Immature natural killer cell (primary cell): ENCODE measurements at regions not wholly inside any gene's neighbourhood (a gene's known extent, or its start where the extent isn't known, plus 50 kb on each side); places are given as distances from the start of the nearest gene placed in this dataset.

ENCODE experiments used
- DNase-seq, 3 donors: peaks; one replicate each; pipeline ENCODE4 v3.0.0; 2022; ENCODE audit warnings: mixed read lengths in 1 of 3
- H3K27ac Mint-ChIP-seq, 6 donors: one replicate each; pipeline ENCODE4 v1.8.0; 2020; ENCODE audit warnings: mixed read lengths in 6 of 6, mild to moderate bottlenecking in 5 of 6, inconsistent platforms in 4 of 6, moderate library complexity in 3 of 6
- H3K27me3 Mint-ChIP-seq, 3 donors: one replicate each; pipeline ENCODE4 v1.8.0; 2020 to 2021; ENCODE audit warnings: low read depth in 3 of 3, mild to moderate bottlenecking in 3 of 3, mixed read lengths in 3 of 3, moderate library complexity in 3 of 3, inconsistent platforms in 1 of 3
- H3K36me3 Mint-ChIP-seq, 3 donors: one replicate each; pipeline ENCODE4 v1.8.0; 2020; ENCODE audit warnings: mixed read lengths in 3 of 3, inconsistent platforms in 2 of 3, mild to moderate bottlenecking in 2 of 3
- H3K4me1 Mint-ChIP-seq, 2 donors: one replicate each; pipeline ENCODE4 v1.8.0; 2020; ENCODE audit warnings: inconsistent platforms in 2 of 2, mild to moderate bottlenecking in 2 of 2, mixed read lengths in 2 of 2, moderate library complexity in 1 of 2
- H3K4me3 Mint-ChIP-seq, 5 donors: one replicate each; pipeline ENCODE4 v1.8.0; 2020; ENCODE audit warnings: mild to moderate bottlenecking in 5 of 5, mixed read lengths in 5 of 5, inconsistent platforms in 3 of 5, moderate library complexity in 3 of 5
- H3K9me3 Mint-ChIP-seq, 6 donors: one replicate each; pipeline ENCODE4 v1.8.0; 2020; ENCODE audit warnings: mild to moderate bottlenecking in 6 of 6, mixed read lengths in 6 of 6, inconsistent platforms in 4 of 6, moderate library complexity in 3 of 6

DNA sequence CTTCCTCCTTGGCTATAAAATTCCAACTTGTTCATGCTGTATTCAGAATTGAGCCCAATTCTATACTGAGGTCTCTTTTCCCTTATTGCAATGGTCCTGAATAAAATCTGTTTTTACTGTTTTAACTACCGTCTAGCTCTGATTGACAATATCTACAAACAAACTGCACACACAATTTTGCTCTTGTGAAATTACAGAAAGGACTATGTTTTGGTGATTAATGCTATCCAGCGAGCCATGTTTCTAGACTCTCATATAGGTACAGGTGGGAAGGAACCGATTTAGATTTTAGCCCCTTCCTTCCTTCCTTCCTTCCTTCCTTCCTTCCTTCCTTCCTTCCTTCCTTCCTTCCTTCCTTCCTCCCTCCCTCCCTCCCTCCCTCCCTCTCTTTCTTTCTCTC lies 254.4 kb downstream of the SLC4A3 start:
- H3K27me3 Mint-ChIP-seq, result peaks cover 0 to 3% (median 0%) of the 10 kb centered on the region in 3 donors
- H3K4me1 Mint-ChIP-seq, result no peaks in the 10 kb centered on the region
- no peak overlapping the region for H3K4me3 Mint-ChIP-seq
- no peak overlapping the region for H3K27ac Mint-ChIP-seq
- H3K9me3 Mint-ChIP-seq, result peaks cover 0 to 5% (median 0%) of the 10 kb centered on the region in 6 donors
- no peak for DNase-seq
- H3K36me3 Mint-ChIP-seq, result no peaks in the 10 kb centered on the region

DNA sequence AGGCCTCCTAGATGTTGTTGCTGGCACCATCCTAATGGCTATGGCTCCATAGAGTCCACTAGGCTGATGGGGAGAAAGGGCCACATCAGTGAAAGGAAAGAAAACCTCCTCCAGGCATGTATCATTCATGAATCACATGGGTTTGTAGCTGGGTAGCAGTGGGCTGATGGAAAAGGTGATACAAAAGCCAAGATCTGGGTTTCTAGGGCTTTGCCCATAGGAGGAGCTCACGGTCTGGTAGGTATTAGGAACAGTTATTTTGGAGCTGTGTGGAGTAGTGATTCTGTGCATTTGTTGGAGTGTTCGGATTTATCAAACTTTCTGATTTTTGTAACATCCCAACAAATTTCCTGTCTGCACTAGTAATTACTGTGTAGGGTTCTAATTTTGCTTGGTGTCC lies 259.2 kb downstream of the SLC4A3 start:
- Mint-ChIP-seq H3K36me3 (no peaks in the 10 kb centered on the region), H3K4me1 (no peaks in the 10 kb centered on the region), H3K27ac (no peak overlapping the region), H3K4me3 (no peak overlapping the region), H3K27me3 (peaks cover 0 to 3% (median 2%) of the 10 kb centered on the region in 3 donors), H3K9me3 (peaks cover 0 to 4% (median 0%) of the 10 kb centered on the region in 6 donors)
- DNase-seq, result no peak

DNA sequence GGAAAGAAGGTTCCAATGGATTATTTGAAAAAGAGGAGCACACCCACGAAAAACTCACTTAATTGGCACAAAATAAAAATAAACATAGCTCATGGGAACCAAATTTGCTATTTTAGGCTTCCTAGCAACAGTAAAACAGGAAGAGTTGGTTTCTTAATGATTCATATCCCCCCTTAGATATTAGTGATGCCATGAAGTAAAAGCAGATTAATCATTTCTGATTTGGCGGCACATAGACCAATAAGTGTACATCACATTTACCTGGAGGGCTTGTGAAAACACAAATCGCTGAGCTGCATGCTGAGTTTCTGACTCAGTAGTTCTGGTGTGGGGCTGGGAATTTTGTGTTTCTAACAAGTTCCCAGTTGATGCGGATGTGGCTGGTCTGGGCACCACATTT lies 260.4 kb downstream of the SLC4A3 start:
- H3K9me3 Mint-ChIP-seq, result peaks cover 0 to 4% (median 0%) of the 10 kb centered on the region in 6 donors
- no peak overlapping the region for H3K27ac Mint-ChIP-seq
- no peaks in the 10 kb centered on the region for H3K4me1 Mint-ChIP-seq
- no peaks in the 10 kb centered on the region for H3K36me3 Mint-ChIP-seq
- H3K4me3 Mint-ChIP-seq, result no peak overlapping the region
- peaks cover 1 to 6% (median 2%) of the 10 kb centered on the region in 3 donors for H3K27me3 Mint-ChIP-seq
- DNase-seq, result no peak

DNA sequence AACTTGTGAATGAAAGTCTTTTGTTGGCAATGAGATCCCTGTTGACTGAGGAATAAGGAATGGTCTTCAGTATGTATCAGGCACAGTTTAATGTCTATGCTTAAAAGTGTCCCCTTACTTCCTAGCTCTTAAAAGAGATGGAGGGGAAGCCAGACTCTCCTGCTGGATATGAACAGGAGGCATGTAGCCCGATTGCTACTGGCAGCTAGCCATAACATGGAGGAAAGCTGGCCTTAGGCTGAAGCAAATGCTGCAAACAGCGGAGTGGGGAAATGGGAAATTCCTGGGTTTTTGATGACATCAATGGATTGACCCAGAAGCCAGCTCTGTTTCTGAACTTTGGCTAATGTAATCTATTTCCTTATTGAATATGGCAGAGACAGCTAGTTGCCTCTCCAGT lies 266.1 kb downstream of the SLC4A3 start:
- DNase-seq, result no peak
- Mint-ChIP-seq H3K9me3 (peaks cover 0 to 2% (median 0%) of the 10 kb centered on the region in 6 donors), H3K4me1 (no peaks in the 10 kb centered on the region), H3K36me3 (no peaks in the 10 kb centered on the region), H3K27me3 (peaks cover 3 to 7% (median 6%) of the 10 kb centered on the region in 3 donors), H3K4me3 (no peak overlapping the region), H3K27ac (no peak overlapping the region)

DNA sequence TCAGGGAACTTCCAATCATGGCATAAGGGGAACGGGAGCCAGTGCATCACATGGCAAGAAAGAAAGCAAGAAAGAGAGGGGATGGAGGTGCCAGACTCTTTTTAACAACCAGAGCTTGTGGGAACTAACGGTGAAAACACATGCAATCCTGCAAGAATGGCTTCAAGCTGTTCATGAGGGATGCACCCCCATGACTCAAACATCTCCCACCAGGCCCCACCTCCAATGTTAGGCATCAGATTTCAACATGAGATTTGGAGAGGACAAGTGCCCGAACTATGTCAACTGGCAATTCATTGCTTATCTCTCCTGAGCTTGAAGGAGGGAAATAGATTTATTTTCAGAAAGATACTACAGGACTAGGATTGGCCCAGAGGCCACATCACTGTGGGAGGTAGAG lies 270.0 kb downstream of the SLC4A3 start:
- H3K27me3 Mint-ChIP-seq, result peaks cover 4 to 6% (median 4%) of the 10 kb centered on the region in 3 donors
- H3K4me1 Mint-ChIP-seq, result no peaks in the 10 kb centered on the region
- DNase-seq, result no peak
- no peak overlapping the region for H3K4me3 Mint-ChIP-seq
- no peaks in the 10 kb centered on the region for H3K9me3 Mint-ChIP-seq
- H3K36me3 Mint-ChIP-seq, result no peaks in the 10 kb centered on the region
- no peak overlapping the region for H3K27ac Mint-ChIP-seq

DNA sequence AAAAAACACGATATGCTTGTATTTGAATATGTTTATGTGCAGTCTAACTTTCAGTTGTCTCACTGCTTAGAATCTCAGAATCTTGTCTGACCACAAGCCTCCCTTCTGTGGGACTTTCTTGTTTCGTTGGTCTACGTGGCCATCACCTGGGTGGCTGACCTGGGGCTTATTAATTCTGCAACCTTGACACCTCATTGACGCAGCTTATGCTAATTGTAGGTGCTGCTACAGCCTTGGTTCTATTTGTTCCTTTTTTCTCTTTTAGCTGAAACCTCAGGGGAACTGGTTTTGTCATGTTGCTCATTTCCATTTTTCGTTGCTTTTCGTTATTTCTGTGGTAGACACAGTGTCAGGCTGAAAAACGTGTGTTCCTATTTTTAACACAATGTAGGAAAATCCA lies 273.7 kb downstream of the SLC4A3 start:
- Mint-ChIP-seq H3K27me3 (peaks cover 1 to 6% (median 2%) of the 10 kb centered on the region in 3 donors), H3K36me3 (no peaks in the 10 kb centered on the region), H3K4me3 (no peak overlapping the region), H3K27ac (no peak overlapping the region), H3K9me3 (no peaks in the 10 kb centered on the region), H3K4me1 (no peaks in the 10 kb centered on the region)
- DNase-seq, result no peak

DNA sequence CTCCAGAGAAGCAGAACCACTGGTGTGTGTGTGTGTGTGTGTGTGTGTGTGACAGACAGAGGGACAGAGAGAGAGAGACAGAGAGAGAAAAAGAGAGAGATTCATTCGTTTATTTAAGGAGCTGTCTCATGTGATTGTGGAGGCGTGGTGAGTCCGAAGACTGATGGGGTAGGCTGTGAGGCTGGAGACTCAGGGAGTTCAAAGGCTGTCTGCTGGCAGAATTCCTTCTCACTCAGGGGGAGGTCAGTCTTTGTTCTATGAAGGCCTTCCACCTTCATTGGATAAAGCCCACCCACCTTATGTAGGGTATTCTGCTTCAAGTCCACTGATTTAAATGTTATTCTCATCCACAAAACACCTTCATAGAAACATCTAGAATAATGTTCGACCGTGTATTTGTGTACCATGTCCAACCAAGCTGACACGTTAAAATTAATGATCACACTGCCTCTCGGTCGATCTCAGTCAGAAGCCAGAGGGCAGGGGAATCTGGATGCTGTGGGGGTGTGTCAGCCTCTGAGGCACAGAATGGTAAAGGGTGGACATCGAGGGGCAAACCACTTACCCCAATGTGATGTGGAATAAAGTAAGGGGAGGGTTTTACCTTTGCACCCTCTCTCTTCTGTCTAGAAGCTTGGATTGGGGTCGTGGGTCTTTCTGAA lies 275.6 kb downstream of the SLC4A3 start:
- no peaks in the 10 kb centered on the region for H3K36me3 Mint-ChIP-seq
- H3K27ac Mint-ChIP-seq, result no peak overlapping the region
- H3K9me3 Mint-ChIP-seq, result no peaks in the 10 kb centered on the region
- H3K4me3 Mint-ChIP-seq, result no peak overlapping the region
- H3K4me1 Mint-ChIP-seq, result no peaks in the 10 kb centered on the region
- peaks cover 2 to 4% (median 2%) of the 10 kb centered on the region in 3 donors for H3K27me3 Mint-ChIP-seq
- no peak for DNase-seq

DNA sequence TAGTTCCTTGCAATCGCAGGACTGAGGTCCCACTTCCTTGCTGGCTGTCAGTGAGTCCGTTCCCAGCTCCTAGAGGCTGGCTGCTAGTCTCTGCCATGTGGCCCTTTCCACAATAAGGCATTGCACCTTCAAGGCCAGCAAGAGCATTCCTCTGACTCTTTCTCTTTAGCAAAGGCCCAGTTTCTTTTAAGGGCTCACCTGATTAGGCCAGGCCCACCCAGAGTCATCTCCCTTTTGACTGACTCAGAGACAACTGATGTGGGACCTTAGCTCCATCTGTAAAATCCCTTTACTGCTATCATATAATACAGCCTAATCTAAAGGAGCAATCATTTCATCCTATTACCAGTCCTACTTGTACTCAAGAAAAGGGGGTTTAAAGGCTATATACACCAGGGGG lies 278.2 kb downstream of the SLC4A3 start:
- H3K27ac Mint-ChIP-seq, result no peak overlapping the region
- H3K36me3 Mint-ChIP-seq, result no peaks in the 10 kb centered on the region
- no peak overlapping the region for H3K4me3 Mint-ChIP-seq
- no peaks in the 10 kb centered on the region for H3K4me1 Mint-ChIP-seq
- peaks cover 2 to 6% (median 4%) of the 10 kb centered on the region in 3 donors for H3K27me3 Mint-ChIP-seq
- no peaks in the 10 kb centered on the region for H3K9me3 Mint-ChIP-seq
- DNase-seq, result no peak

DNA sequence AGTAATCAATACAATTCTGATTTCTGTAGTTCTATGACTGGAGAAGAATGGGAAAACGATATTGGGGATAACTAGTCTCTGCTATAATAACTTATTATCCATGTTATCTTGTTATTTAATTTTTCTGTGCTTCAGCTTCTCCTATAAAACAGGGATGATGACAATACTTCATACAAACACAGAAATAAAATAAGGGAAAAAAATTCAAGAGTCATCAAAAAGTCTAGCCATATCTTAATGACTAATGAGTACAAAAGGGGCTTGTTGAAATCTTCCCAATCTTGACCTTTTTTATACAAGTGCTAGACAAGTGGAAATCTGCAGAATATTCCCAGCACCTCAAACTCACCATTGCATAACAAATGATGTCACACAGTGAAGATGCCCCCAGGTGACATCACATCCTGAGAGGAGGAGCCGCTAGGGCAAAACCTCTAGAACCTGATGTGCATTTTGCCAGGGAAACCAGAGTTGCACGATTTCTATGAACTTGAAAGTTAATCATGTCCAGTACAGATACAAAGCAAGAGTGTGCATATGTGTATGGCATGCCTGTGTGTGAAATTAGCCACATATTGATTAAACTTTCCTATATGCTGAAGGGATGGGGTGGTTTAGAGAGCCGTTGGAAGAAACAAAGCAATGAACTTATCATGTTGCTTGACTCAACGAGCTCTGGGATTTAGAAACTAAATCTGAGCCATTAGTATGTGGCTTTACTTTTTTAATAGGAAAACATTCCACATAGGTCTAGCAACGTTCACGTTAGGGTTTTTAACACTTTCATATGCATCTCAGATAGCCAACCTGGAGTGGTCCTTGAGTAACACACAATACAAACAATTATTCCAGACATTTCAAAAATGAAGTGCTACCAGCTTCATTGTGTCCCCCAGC lies 278.9 kb downstream of the SLC4A3 start:
- no peaks in the 10 kb centered on the region for H3K4me1 Mint-ChIP-seq
- no peak overlapping the region for H3K4me3 Mint-ChIP-seq
- DNase-seq, result no peak
- H3K36me3 Mint-ChIP-seq, result no peaks in the 10 kb centered on the region
- no peaks in the 10 kb centered on the region for H3K9me3 Mint-ChIP-seq
- peaks cover 2 to 6% (median 4%) of the 10 kb centered on the region in 3 donors for H3K27me3 Mint-ChIP-seq
- H3K27ac Mint-ChIP-seq, result no peak overlapping the region

DNA sequence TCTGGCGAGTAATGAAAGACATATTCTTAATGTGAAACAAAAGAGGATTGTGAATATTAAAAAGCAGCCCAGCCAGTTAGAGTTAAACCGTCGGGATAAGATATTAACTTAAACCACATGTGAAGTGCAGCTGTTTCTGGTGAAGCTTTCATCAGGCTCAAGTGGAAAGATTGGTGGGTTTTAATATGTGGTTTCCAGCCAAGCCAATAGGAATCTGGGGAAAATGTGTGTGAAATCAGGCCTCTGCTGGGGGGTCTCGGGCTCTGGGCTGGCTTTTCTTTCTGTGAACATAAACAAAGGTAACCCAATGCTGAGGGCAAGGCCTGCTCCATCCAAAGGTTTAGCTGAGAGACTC lies 279.6 kb downstream of the SLC4A3 start:
- peaks cover 2 to 6% (median 4%) of the 10 kb centered on the region in 3 donors for H3K27me3 Mint-ChIP-seq
- no peaks in the 10 kb centered on the region for H3K36me3 Mint-ChIP-seq
- no peaks in the 10 kb centered on the region for H3K4me1 Mint-ChIP-seq
- no peak overlapping the region for H3K4me3 Mint-ChIP-seq
- no peak overlapping the region for H3K27ac Mint-ChIP-seq
- DNase-seq, result no peak
- H3K9me3 Mint-ChIP-seq, result no peaks in the 10 kb centered on the region

DNA sequence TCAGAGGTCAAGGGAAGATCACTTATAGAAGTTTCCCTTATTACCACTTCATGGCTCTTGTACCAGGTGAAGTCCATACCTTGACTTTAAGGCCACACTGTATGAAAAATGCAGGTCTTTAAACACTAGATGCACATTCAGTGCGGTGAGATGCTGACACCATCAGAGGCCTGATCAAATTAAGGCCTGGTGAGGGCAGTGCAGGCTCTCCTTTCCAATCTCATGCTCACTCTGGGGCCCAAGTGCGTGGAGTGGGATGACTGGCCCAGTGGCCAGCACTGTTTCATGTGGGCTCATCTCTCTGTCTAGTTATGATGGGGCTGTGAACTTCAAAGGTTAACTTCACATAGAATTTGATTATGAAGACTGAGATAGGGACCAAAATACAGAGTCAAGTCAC lies 281.1 kb downstream of the SLC4A3 start:
- no peak overlapping the region for H3K27ac Mint-ChIP-seq
- H3K4me3 Mint-ChIP-seq, result no peak overlapping the region
- no peaks in the 10 kb centered on the region for H3K36me3 Mint-ChIP-seq
- peaks cover 0 to 8% (median 2%) of the 10 kb centered on the region in 3 donors for H3K27me3 Mint-ChIP-seq
- H3K4me1 Mint-ChIP-seq, result no peaks in the 10 kb centered on the region
- no peaks in the 10 kb centered on the region for H3K9me3 Mint-ChIP-seq
- DNase-seq, result no peak

DNA sequence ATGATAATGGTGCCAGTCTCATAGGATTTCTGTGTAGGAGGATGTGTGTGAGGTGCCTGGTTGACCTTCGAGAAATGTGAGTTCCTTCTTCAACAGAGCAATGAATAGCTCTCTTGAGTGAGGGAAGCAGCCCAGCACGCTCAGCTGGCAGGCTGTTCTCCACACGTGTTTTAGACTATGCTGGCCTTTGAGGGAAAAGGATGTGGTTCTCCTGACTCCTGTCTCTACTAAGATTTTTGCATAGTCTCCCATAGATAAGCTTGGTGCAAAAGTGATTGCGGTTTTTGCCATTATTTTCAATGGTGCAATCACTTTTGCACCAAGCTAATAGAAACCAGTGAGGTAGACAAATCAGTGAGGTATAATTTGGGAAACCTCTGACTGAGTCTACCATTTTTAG lies 284.1 kb downstream of the SLC4A3 start:
- Mint-ChIP-seq H3K27ac (no peak overlapping the region), H3K9me3 (no peaks in the 10 kb centered on the region), H3K27me3 (peaks cover 0 to 6% (median 0%) of the 10 kb centered on the region in 3 donors), H3K4me1 (no peaks in the 10 kb centered on the region), H3K36me3 (no peaks in the 10 kb centered on the region), H3K4me3 (no peak overlapping the region)
- no peak for DNase-seq

DNA sequence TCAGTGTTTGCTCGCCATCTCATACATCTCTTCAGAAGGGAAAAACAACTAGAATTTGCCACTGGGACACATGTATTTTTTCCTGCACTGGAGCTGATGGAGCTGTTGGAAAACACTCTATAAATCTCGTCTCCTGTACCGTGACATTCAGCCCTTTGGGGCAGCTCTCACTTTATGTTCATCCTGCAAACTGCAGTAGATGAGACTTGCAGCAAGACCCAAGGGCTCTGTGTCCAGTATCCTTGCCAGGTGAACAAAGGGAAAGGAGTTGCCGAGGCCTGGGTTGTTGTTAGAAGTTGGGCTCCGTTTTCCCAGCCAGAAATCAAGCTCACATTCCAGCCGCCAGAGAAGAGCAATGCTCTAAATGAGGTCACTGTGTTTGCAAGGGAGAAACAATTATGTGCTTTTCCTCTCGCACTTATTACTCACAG lies 285.1 kb downstream of the SLC4A3 start:
- no peak for DNase-seq
- peaks cover 0 to 6% (median 0%) of the 10 kb centered on the region in 3 donors for H3K27me3 Mint-ChIP-seq
- H3K27ac Mint-ChIP-seq, result no peak overlapping the region
- no peaks in the 10 kb centered on the region for H3K36me3 Mint-ChIP-seq
- H3K9me3 Mint-ChIP-seq, result no peaks in the 10 kb centered on the region
- H3K4me1 Mint-ChIP-seq, result no peaks in the 10 kb centered on the region
- no peak overlapping the region for H3K4me3 Mint-ChIP-seq

DNA sequence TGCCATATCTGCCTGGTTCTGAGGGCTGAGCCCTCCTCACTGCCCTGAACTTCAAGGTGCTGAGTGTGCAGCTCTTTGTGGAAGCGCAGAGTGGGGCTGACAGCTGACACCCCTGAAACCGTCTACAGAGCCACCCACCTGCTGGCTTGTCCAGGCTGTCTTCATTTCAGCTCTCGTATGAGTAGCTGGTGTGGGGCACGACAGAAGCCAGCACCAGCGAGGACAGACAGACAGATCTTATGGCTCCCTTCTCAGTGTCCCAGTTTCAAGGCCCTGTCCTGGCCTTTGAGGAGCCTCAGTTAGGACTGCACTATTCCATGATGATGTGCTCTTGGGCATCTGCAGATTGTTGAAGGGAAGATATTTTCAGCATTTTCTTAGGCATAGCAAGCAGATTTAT lies 287.1 kb downstream of the SLC4A3 start:
- Mint-ChIP-seq H3K4me3 (no peak overlapping the region), H3K9me3 (no peaks in the 10 kb centered on the region), H3K27me3 (peaks cover 0 to 5% (median 0%) of the 10 kb centered on the region in 3 donors), H3K4me1 (no peaks in the 10 kb centered on the region), H3K27ac (no peak overlapping the region), H3K36me3 (no peaks in the 10 kb centered on the region)
- DNase-seq, result no peak
